COR-L47 (cell line): ENCODE measurements at regions not wholly inside any gene's neighbourhood (a gene's known extent, or its start where the extent isn't known, plus 50 kb on each side); places are given as distances from the start of the nearest gene placed in this dataset.

ENCODE experiments used
- DNase-seq: peaks from one replicate; lab custom pipeline; 2025; lab: John Stamatoyannopoulos, UW

GRCh38 chr12:75974323-75975187, 57.0 kb downstream of the PHLDA1 start:
- DNase-seq: no peak

GRCh38 chr12:75971253-75971652, 60.3 kb downstream of the PHLDA1 start:
- no peak for DNase-seq

- no peak for DNase-seq
Observed at GRCh38 chr12:75970310-75970709, 61.3 kb downstream of the PHLDA1 start.

- no peak for DNase-seq
Observed at GRCh38 chr12:75969768-75970167, 61.8 kb downstream of the PHLDA1 start.

GRCh38 chr12:75965661-75966060, 65.9 kb downstream of the PHLDA1 start:
- DNase-seq: no peak

GRCh38 chr12:75964150-75964549, 67.4 kb downstream of the PHLDA1 start:
- no peak for DNase-seq

- DNase-seq: no peak
Observed at GRCh38 chr12:75961878-75962277, 69.7 kb downstream of the PHLDA1 start.

GRCh38 chr12:75960954-75961661, 70.5 kb downstream of the PHLDA1 start:
- DNase-seq: no peak

- peak; percentile 40 for DNase-seq
Observed at GRCh38 chr12:75960086-75960910, 71.3 kb downstream of the PHLDA1 start.

- DNase-seq: no peak
Observed at GRCh38 chr12:75959506-75959905, 72.1 kb downstream of the PHLDA1 start.

GRCh38 chr12:75959060-75959459, 72.5 kb downstream of the PHLDA1 start:
- no peak for DNase-seq

GRCh38 chr12:75955251-75955650, 76.3 kb downstream of the PHLDA1 start:
- no peak for DNase-seq

GRCh38 chr12:75954749-75955148, 76.8 kb downstream of the PHLDA1 start:
- no peak for DNase-seq

GRCh38 chr12:75954041-75954440, 77.5 kb downstream of the PHLDA1 start:
- no peak for DNase-seq

- DNase-seq: no peak
Observed at GRCh38 chr12:75953312-75953906, 78.2 kb downstream of the PHLDA1 start.

- no peak for DNase-seq
Observed at GRCh38 chr12:75951399-75952278, 79.9 kb downstream of the PHLDA1 start.

- no peak for DNase-seq
Observed at GRCh38 chr12:75947156-75947723, 84.3 kb downstream of the PHLDA1 start.

GRCh38 chr12:75945581-75945980, 86.0 kb downstream of the PHLDA1 start:
- no peak for DNase-seq

GRCh38 chr12:75944905-75945432, 86.6 kb downstream of the PHLDA1 start:
- no peak for DNase-seq
